Endothelial cell of umbilical vein (primary cell): ENCODE measurements at regions not wholly inside any gene's neighbourhood (a gene's known extent, or its start where the extent isn't known, plus 50 kb on each side); places are given as distances from the start of the nearest gene placed in this dataset.

ENCODE experiments used
- CTCF ChIP-seq, 2 donors: IDR thresholded peaks; 1 replicate in 1 of 2; 2 replicates in 1 of 2; pipeline ENCODE4 v1.5.1; 2011; ENCODE audit warnings: low read length in 2 of 2, mild to moderate bottlenecking in 2 of 2, moderate library complexity in 2 of 2, control low read depth in 1 of 2, inconsistent platforms in 1 of 2, low read depth in 1 of 2; ENCODE audit not compliant: insufficient read depth in 1 of 2; ENCODE audit errors: extremely low read depth in 1 of 2
- EZH2 ChIP-seq: IDR thresholded peaks from 2 replicates; pipeline ENCODE4 v1.6.1; 2012; ENCODE audit warnings: borderline replicate concordance, low read depth, mild to moderate bottlenecking, moderate library complexity, low read length, inconsistent platforms; ENCODE audit not compliant: severe bottlenecking
- FOS ChIP-seq: IDR thresholded peaks from 2 replicates; pipeline ENCODE4 v1.6.1; 2011; ENCODE audit warnings: mild to moderate bottlenecking, low read length, moderate library complexity, borderline replicate concordance; ENCODE audit not compliant: insufficient read depth
- JUN ChIP-seq: IDR thresholded peaks from 2 replicates; pipeline ENCODE4 v1.6.1; 2011; ENCODE audit warnings: borderline replicate concordance, low read depth; ENCODE audit not compliant: insufficient read length, insufficient read depth
- MYC ChIP-seq: IDR thresholded peaks from one replicate; pipeline ENCODE4 v1.6.1; 2011; ENCODE audit warnings: mild to moderate bottlenecking, low read depth, low read length
- POLR2A ChIP-seq: IDR thresholded peaks from 2 replicates; pipeline ENCODE4 v1.6.1; 2012; ENCODE audit warnings: low read depth, mild to moderate bottlenecking, control low read depth, low read length
- POLR2AphosphoS5 ChIP-seq: IDR thresholded peaks from 2 replicates; pipeline ENCODE4 v1.6.1; 2012; ENCODE audit warnings: low read depth, mild to moderate bottlenecking, control low read depth, low read length, moderate library complexity; ENCODE audit not compliant: insufficient read depth
- TF ChIP-seq, protein P1 (sequence below): IDR thresholded peaks from 2 replicates; pipeline ENCODE4 v1.6.1; 2011; ENCODE audit not compliant: insufficient read depth, insufficient read length

DNA sequence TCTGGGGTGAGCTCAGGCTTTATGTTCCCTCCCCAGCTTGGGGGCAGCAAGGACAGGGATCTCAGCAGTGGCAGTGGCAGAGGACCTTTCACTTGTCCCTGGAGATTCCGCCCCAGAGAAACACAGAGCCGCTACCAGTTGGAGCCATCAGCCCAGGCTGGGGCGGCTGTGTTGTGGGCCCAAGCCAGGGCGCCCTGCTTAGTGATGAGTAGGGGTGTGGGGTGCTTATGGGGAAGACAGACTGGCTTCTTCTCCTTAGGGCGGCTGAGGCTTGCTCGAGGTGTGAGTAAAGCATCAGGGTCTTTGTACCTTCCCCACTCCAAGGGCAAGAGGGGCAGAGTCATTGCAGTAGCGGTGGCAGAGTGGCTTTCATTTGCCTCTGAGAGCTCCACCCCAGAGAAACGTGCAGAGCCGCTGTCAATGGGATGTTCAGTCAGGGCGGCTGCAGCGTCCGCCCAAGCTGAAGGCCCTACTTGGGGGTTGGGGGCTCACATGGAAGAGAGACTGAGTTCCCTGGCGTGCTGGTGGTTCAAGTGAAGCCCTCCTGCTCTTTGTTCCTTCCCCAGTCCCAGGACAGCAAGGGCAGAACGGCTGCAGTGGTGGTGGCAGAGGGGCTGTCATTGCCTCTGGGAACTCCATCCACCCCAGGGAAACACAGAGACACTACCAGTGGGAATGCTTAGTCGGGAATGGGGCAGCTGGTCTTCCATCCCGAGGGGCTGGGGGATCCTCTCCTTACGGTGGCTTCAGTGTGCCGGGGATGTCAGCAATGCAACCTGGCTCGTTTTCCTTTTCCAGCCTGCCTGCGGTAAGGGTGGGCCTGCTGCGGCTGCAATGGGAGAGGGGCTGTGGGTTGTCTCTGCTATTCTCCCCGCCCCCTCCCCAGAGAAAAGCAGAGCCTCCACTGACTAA is 2142.5 kb upstream of the TENM3 start:
- TF ChIP-seq CTCF (IDR thresholded peaks at IDR 0.05; ENCODE audit: extremely low read depth in 1 of 2, insufficient read depth in 1 of 2, low read depth in 1 of 2, low read length in 2 of 2) (no peak), POLR2AphosphoS5 (no peak), EZH2 (no peak), POLR2A (no peak), MYC (no peak), JUN (no peak), FOS (no peak)
- TF ChIP-seq, protein P1, sequence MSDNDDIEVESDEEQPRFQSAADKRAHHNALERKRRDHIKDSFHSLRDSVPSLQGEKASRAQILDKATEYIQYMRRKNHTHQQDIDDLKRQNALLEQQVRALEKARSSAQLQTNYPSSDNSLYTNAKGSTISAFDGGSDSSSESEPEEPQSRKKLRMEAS: no peak
